GM12872 (cell line): ENCODE measurements at regions not wholly inside any gene's neighbourhood (a gene's known extent, or its start where the extent isn't known, plus 50 kb on each side); places are given as distances from the start of the nearest gene placed in this dataset.

Source experiments
- CTCF ChIP-seq: IDR thresholded peaks from 3 replicates; pipeline ENCODE4 v1.5.1; 2011; ENCODE audit warnings: low read depth, mild to moderate bottlenecking, low read length, moderate library complexity; ENCODE audit not compliant: insufficient read depth

- no peak for TF ChIP-seq CTCF
Observed at GRCh38 chr18:68431922-68432198, 283.0 kb downstream of the TMX3 start.

DNA sequence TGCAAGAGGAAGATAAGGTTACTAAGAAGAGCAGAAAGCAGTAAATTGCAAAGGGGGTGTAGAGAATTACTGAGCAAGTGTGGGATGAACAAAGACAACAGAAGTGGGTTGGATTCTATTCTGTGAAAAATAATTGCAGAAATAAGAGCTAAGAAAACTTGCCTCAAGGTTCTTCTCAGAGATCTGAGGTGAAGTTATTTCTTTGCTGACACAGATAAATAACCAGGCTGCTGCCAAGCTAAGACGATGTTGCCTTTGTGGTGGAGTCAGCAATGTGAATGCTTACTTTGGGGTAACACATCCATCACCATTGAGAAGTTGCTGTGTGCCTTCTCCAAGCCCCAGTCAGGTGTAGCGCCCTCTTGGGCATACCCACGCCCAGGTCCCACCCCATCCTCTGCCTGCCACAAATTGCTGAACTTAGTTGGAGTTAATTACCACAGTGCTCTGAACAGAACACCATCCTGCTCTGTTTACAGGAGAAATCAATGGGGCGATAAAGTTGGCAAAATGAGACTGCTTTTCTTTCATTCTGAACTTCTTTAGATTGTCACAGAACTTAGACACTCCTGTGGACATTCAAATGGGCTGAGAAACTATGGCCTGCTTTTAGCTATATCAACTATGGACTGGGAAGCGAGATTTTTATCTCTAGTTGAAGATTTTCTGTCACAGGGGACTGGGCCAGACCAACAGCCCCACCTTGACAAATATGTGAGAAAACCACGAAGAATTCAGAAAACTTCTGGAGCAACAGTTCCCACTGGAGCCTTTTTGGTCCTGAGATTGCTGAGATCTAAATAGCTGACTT lies 283.6 kb downstream of the TMX3 start:
- TF ChIP-seq CTCF: no peak

- TF ChIP-seq CTCF: no peak
Observed at GRCh38 chr18:68429841-68430240, 285.1 kb downstream of the TMX3 start.

GRCh38 chr18:68429111-68429510 lies 285.8 kb downstream of the TMX3 start:
- TF ChIP-seq CTCF: no peak

GRCh38 chr18:68428661-68429060 lies 286.2 kb downstream of the TMX3 start:
- no peak for TF ChIP-seq CTCF

GRCh38 chr18:68427951-68428401 lies 286.9 kb downstream of the TMX3 start:
- TF ChIP-seq CTCF: no peak

GRCh38 chr18:68426731-68427315 lies 288.1 kb downstream of the TMX3 start:
- no peak for TF ChIP-seq CTCF
